OCI-LY7 (cell line): ENCODE measurements at regions not wholly inside any gene's neighbourhood (a gene's known extent, or its start where the extent isn't known, plus 50 kb on each side); places are given as distances from the start of the nearest gene placed in this dataset.

ENCODE experiments used
- BruUV-seq: library from RNA; stranded (reverse); fragments of 400-500 nt; replicated peaks from 2 replicates; lab custom pipeline; 2021; lab: Mats Ljungman, UMichigan
- CTCF ChIA-PET: fragments of 300-600 bp; sonication (Branson Sonifier 250); formaldehyde crosslinking; loops from one replicate; lab custom pipeline; 2022; ENCODE audit warnings: antibody characterized with exemption; ENCODE audit not compliant: unreplicated experiment; lab: Charles Lee
- POLR2A ChIA-PET: fragments of 300-600 bp; sonication (Branson Sonifier 250); formaldehyde crosslinking; loops from one replicate; lab custom pipeline; 2022; ENCODE audit warnings: antibody characterized with exemption; lab: Charles Lee
- DNase-seq: peaks from one replicate; pipeline ENCODE4 v3.0.0-alpha.2; 2015; ENCODE audit warnings: low spot score
- H2AFZ ChIP-seq: fragments of 200-600 bp; sonication (generic), shearing (Covaris generic); 2 replicates; pipeline ENCODE4 v1.6.1; 2014; ENCODE audit warnings: mild to moderate bottlenecking, antibody characterized with exemption, low read length, moderate library complexity
- H3K27ac ChIP-seq: fragments of 200-600 bp; sonication (generic); 2 replicates; pipeline ENCODE4 v1.5.1; 2014; ENCODE audit warnings: mixed run types, low read depth, mild to moderate bottlenecking, moderate library complexity, low read length, inconsistent platforms; ENCODE audit not compliant: poor library complexity, severe bottlenecking
- H3K36me3 ChIP-seq: fragments of 200-600 bp; sonication (generic); 2 replicates; pipeline ENCODE4 v1.6.1; 2014; ENCODE audit warnings: mild to moderate bottlenecking, antibody characterized with exemption, low read length, moderate library complexity, mixed read lengths; ENCODE audit not compliant: insufficient read depth
- H3K4me1 ChIP-seq: fragments of 200-600 bp; sonication (generic); 2 replicates; pipeline ENCODE4 v1.5.1; 2014; ENCODE audit warnings: mild to moderate bottlenecking, low read length; ENCODE audit not compliant: insufficient read depth, poor library complexity, severe bottlenecking
- H3K4me2 ChIP-seq: fragments of 200-600 bp; sonication (generic); 2 replicates; pipeline ENCODE4 v1.6.1; 2014; ENCODE audit warnings: mild to moderate bottlenecking, low read length
- H3K4me3 ChIP-seq: fragments of 200-600 bp; sonication (generic); 2 replicates; pipeline ENCODE4 v1.5.1; 2014; ENCODE audit warnings: mild to moderate bottlenecking, low read depth, low read length; ENCODE audit not compliant: poor library complexity, severe bottlenecking
- H3K79me2 ChIP-seq: fragments of 200-600 bp; sonication (generic); 2 replicates; pipeline ENCODE4 v1.6.1; 2016; ENCODE audit warnings: low read depth, mild to moderate bottlenecking, low read length, moderate library complexity, mixed read lengths; ENCODE audit not compliant: insufficient read depth
- H3K9me2 ChIP-seq: fragments of 200-600 bp; sonication (generic); 2 replicates; pipeline ENCODE4 v1.6.1; 2016; ENCODE audit warnings: mild to moderate bottlenecking, low read length, mixed read lengths; ENCODE audit not compliant: insufficient read depth
- H3K9me3 ChIP-seq: fragments of 200-600 bp; sonication (generic); 2 replicates; pipeline ENCODE4 v1.6.1; 2014; ENCODE audit warnings: mild to moderate bottlenecking, mixed run types, low read length, mixed read lengths
- H4K20me1 ChIP-seq: fragments of 200-600 bp; sonication (generic); 2 replicates; pipeline ENCODE4 v1.6.1; 2014; ENCODE audit warnings: mild to moderate bottlenecking, antibody characterized with exemption, low read length, moderate library complexity, mixed read lengths; ENCODE audit not compliant: insufficient read depth
- CTCF ChIP-seq: fragments of 200-600 bp; sonication (generic); conservative IDR thresholded peaks from 2 replicates; pipeline ENCODE4 v1.5.1; 2014; ENCODE audit warnings: mild to moderate bottlenecking, antibody characterized with exemption, low read length, moderate library complexity, mixed read lengths
- EZH2phosphoT487 ChIP-seq: fragments of 200-600 bp; sonication (generic); IDR thresholded peaks from 2 replicates; pipeline ENCODE4 v1.6.1; 2018; ENCODE audit warnings: low read depth, borderline replicate concordance, mild to moderate bottlenecking, mixed run types, antibody characterized with exemption, low read length, moderate library complexity, mixed read lengths
- intact Hi-C: fragments of 100-400 bp; cut with micrococcal nuclease; formaldehyde crosslinking; loops from one replicate; pipeline ENCODE4 v1.10.0; 2022; ENCODE audit not compliant: unreplicated experiment

GRCh38 chr1:47514229-47514628, 76.4 kb downstream of the FOXD2 start:
- Histone ChIP-seq H3K9me3 (no peaks in the 10 kb centered on the region), H3K4me1 (no peaks in the 10 kb centered on the region), H3K27ac (no peak overlapping the region), H3K4me2 (no peak overlapping the region), H3K4me3 (no peak overlapping the region), H4K20me1 (no peaks in the 10 kb centered on the region), H3K79me2 (no peaks in the 10 kb centered on the region), H3K9me2 (no peaks in the 10 kb centered on the region), H3K36me3 (no peaks in the 10 kb centered on the region), H2AFZ (no peak overlapping the region)
- TF ChIP-seq EZH2phosphoT487 (no peak), CTCF (no peak)
- DNase-seq, result no peak
- POLR2A ChIA-PET, result no interaction called here
- intact Hi-C loops, result no loop called here
- no TSS peak for BruUV-seq
- CTCF ChIA-PET, result no interaction called here

GRCh38 chr1:47515164-47515789, 77.4 kb downstream of the FOXD2 start:
- Histone ChIP-seq H3K27ac (no peak overlapping the region), H3K9me3 (no peaks in the 10 kb centered on the region), H3K9me2 (no peaks in the 10 kb centered on the region), H3K36me3 (no peaks in the 10 kb centered on the region), H2AFZ (no peak overlapping the region), H3K4me1 (no peaks in the 10 kb centered on the region), H3K4me3 (no peak overlapping the region), H4K20me1 (no peaks in the 10 kb centered on the region), H3K79me2 (no peaks in the 10 kb centered on the region), H3K4me2 (no peak overlapping the region)
- intact Hi-C loops, result no loop called here
- ChIA-PET CTCF (no interaction called here), POLR2A (no interaction called here)
- no peak for DNase-seq
- TF ChIP-seq CTCF, result no peak
- no peak for TF ChIP-seq EZH2phosphoT487
- no TSS peak for BruUV-seq

GRCh38 chr1:47517946-47518345, 80.1 kb downstream of the FOXD2 start:
- H3K79me2 ChIP-seq, result no peaks in the 10 kb centered on the region
- H3K27ac ChIP-seq, result no peak overlapping the region
- no TSS peak for BruUV-seq
- DNase-seq, result no peak
- H3K4me3 ChIP-seq, result no peak overlapping the region
- H3K36me3 ChIP-seq, result no peaks in the 10 kb centered on the region
- no peak overlapping the region for H2AFZ ChIP-seq
- TF ChIP-seq EZH2phosphoT487 (no peak), CTCF (no peak)
- CTCF ChIA-PET, result no interaction called here
- H3K4me2 ChIP-seq, result no peak overlapping the region
- H3K9me3 ChIP-seq, result no peaks in the 10 kb centered on the region
- intact Hi-C loops, result no loop called here
- H4K20me1 ChIP-seq, result no peaks in the 10 kb centered on the region
- H3K4me1 ChIP-seq, result no peaks in the 10 kb centered on the region
- POLR2A ChIA-PET, result no interaction called here
- no peaks in the 10 kb centered on the region for H3K9me2 ChIP-seq
